Retina (tissue), 1 donor: ENCODE measurements at regions not wholly inside any gene's neighbourhood (a gene's known extent, or its start where the extent isn't known, plus 50 kb on each side); places are given as distances from the start of the nearest gene placed in this dataset.
"Not testable (repeated sequence)": the region's sequence is repeated elsewhere in the genome, so short reads cannot be mapped to it uniquely, and the experiment has no call there.

Experiments used
- DNase-seq: peaks from one replicate; pipeline ENCODE4 v3.0.0-alpha.2; 2016

GRCh38 chr3:184440151-184440550 is 60.3 kb downstream of the CHRD start:
- no peak for DNase-seq

- DNase-seq, result no peak
Observed at GRCh38 chr3:184441202-184441900, 61.5 kb downstream of the CHRD start.

GRCh38 chr3:184443364-184443763 is 63.5 kb downstream of the CHRD start:
- DNase-seq, result no peak

- DNase-seq, result no peak
Observed at GRCh38 chr3:184443831-184444230, 64.0 kb downstream of the CHRD start.

GRCh38 chr3:184448321-184449160 is 68.7 kb downstream of the CHRD start:
- DNase-seq, result no peak

GRCh38 chr3:184449161-184449515 is 69.3 kb downstream of the CHRD start:
- DNase-seq, result no peak

- no peak for DNase-seq
Observed at GRCh38 chr3:184450547-184450946, 70.7 kb downstream of the CHRD start.

- no peak for DNase-seq
Observed at GRCh38 chr3:184453296-184453695, 73.4 kb downstream of the CHRD start.

GRCh38 chr3:184455991-184456390 is 76.1 kb downstream of the CHRD start:
- DNase-seq, result no peak

- DNase-seq, result no peak
Observed at GRCh38 chr3:184456476-184456875, 76.6 kb downstream of the CHRD start.

GRCh38 chr3:184457329-184457728 is 77.5 kb downstream of the CHRD start:
- no peak for DNase-seq

- not testable (repeated sequence) for DNase-seq
Observed at GRCh38 chr3:184457784-184458377, 78.0 kb downstream of the CHRD start.

- DNase-seq, result no peak
Observed at GRCh38 chr3:184459355-184459754, 79.5 kb downstream of the CHRD start.

GRCh38 chr3:184460276-184460675 is 80.4 kb downstream of the CHRD start:
- no peak for DNase-seq

- DNase-seq, result no peak
Observed at GRCh38 chr3:184461219-184461618, 81.4 kb downstream of the CHRD start.

GRCh38 chr3:184465883-184466412 is 86.1 kb downstream of the CHRD start:
- DNase-seq, result no peak

- DNase-seq, result no peak
Observed at GRCh38 chr3:184466413-184466960, 86.6 kb downstream of the CHRD start.

GRCh38 chr3:184467171-184467570 is 87.3 kb downstream of the CHRD start:
- no peak for DNase-seq

GRCh38 chr3:184470551-184470950 is 90.7 kb downstream of the CHRD start:
- DNase-seq, result no peak

- no peak for DNase-seq
Observed at GRCh38 chr3:184471439-184471838, 90.1 kb upstream of the EPHB3 start.

GRCh38 chr3:184472723-184473428 is 88.7 kb upstream of the EPHB3 start:
- DNase-seq, result no peak

- DNase-seq, result no peak
Observed at GRCh38 chr3:184474897-184475296, 86.7 kb upstream of the EPHB3 start.

GRCh38 chr3:184477940-184478339 is 83.6 kb upstream of the EPHB3 start:
- DNase-seq, result no peak
